ENCODE measurements at regions not wholly inside any gene's neighbourhood (a gene's known extent, or its start where the extent isn't known, plus 50 kb on each side); places are given as distances from the start of the nearest gene placed in this dataset.
"Not testable (repeated sequence)": the region's sequence is repeated elsewhere in the genome, so short reads cannot be mapped to it uniquely, and the experiment has no call there.

GRCh38 chr9:67708109-67708508, 150.6 kb upstream of the ANKRD20A1 start:
- not testable (repeated sequence) for H3K9me3 ChIP-seq (ENCODE audit: control insufficient read depth, low read length); H3K27me3 ChIP-seq (replicated peaks; ENCODE audit: control insufficient read depth, insufficient read depth, low read length); H3K4me3 ChIP-seq (ENCODE audit: low read length); DNase-seq (ENCODE audit: low read depth); H3K36me3 ChIP-seq (ENCODE audit: control insufficient read depth, insufficient read depth, low read length, severe bottlenecking); H3K9ac ChIP-seq (ENCODE audit: low read length); H3K4me1 ChIP-seq (ENCODE audit: control insufficient read depth, insufficient read depth, low read length)

DNA sequence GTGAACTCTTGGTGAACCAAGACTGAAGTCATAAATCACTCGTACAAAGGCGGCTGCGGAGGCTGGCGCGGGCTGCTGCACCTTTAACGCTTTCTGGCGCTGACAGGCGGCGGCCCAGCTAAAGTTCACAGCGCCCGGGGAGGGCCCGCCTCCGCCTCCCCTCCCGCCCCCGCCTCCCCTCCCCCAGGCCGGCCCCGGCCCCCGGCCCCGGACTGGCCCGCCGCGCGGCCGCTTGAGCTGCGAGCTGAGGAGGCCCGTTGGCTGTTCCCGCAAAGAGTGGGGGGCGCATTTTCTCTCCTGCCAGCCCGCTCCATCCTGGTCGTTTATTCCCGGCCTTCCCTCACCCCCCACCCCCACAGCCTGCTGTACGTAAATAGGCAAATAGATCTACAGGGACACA, 147.3 kb upstream of the ANKRD20A1 start:
- H3K27me3 ChIP-seq (replicated peaks; ENCODE audit: control insufficient read depth, insufficient read depth, low read length); H3K36me3 ChIP-seq (ENCODE audit: control insufficient read depth, insufficient read depth, low read length, severe bottlenecking); DNase-seq (ENCODE audit: low read depth): not testable (repeated sequence)

DNA sequence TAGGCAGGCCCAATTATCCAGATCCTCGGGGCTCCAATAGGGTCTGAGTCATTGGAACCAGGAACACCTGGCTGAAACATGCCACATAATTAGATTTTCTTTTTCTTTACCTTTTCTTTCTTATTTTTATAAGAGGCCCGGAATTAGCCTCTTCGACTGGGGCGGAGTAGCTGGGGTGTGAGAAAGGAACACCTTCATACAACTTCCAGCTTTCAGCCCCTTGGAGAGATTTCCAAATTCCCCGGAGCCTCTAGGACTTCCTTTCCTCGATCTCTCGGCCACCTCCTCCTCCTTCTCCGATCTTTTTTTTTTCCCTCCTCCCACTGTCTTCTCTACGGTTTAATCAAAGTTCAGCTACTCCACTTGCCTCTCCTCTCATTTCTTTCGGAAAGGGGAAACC, 146.8 kb upstream of the ANKRD20A1 start:
- DNase-seq (ENCODE audit: low read depth); H3K4me3 ChIP-seq (ENCODE audit: low read length); H3K9me3 ChIP-seq (ENCODE audit: control insufficient read depth, low read length); H3K9ac ChIP-seq (ENCODE audit: low read length); H3K27me3 ChIP-seq (replicated peaks; ENCODE audit: control insufficient read depth, insufficient read depth, low read length); H3K36me3 ChIP-seq (ENCODE audit: control insufficient read depth, insufficient read depth, low read length, severe bottlenecking); H3K4me1 ChIP-seq (ENCODE audit: control insufficient read depth, insufficient read depth, low read length): not testable (repeated sequence)

More for the DNA sequence above, 147.3 kb upstream of the ANKRD20A1 start:
- not testable (repeated sequence) for H3K4me1 ChIP-seq (ENCODE audit: control insufficient read depth, insufficient read depth, low read length); H3K9me3 ChIP-seq (ENCODE audit: control insufficient read depth, low read length); H3K4me3 ChIP-seq (ENCODE audit: low read length); H3K9ac ChIP-seq (ENCODE audit: low read length)

DNA sequence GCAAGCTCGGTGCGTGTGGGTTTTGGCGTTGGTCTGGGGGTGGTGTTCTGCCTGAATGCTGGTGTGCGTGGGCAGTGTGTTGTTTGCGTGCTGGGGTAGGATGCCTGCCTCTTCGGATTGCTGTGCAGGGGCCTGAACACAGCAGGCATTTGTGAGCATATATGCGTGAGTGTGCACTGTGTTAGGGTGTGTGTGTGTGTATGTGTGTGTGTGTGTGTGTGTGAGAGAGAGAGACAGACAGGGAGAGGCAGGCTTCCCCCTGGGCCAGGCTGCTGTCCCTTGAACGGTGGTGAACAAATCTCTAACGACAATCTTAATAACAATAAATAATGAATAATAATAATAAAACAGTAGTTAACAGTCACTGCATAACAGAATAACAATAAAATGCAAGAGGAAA, 145.8 kb upstream of the ANKRD20A1 start:
- H3K9ac ChIP-seq (ENCODE audit: low read length); H3K36me3 ChIP-seq (ENCODE audit: control insufficient read depth, insufficient read depth, low read length, severe bottlenecking); H3K27me3 ChIP-seq (replicated peaks; ENCODE audit: control insufficient read depth, insufficient read depth, low read length); H3K4me1 ChIP-seq (ENCODE audit: control insufficient read depth, insufficient read depth, low read length); H3K9me3 ChIP-seq (ENCODE audit: control insufficient read depth, low read length); DNase-seq (ENCODE audit: low read depth); H3K4me3 ChIP-seq (ENCODE audit: low read length): not testable (repeated sequence)

GRCh38 chr9:67717830-67718388, 140.8 kb upstream of the ANKRD20A1 start:
- DNase-seq (ENCODE audit: low read depth); H3K4me3 ChIP-seq (ENCODE audit: low read length); H3K9ac ChIP-seq (ENCODE audit: low read length); H3K9me3 ChIP-seq (ENCODE audit: control insufficient read depth, low read length); H3K4me1 ChIP-seq (ENCODE audit: control insufficient read depth, insufficient read depth, low read length); H3K36me3 ChIP-seq (ENCODE audit: control insufficient read depth, insufficient read depth, low read length, severe bottlenecking); H3K27me3 ChIP-seq (replicated peaks; ENCODE audit: control insufficient read depth, insufficient read depth, low read length): not testable (repeated sequence)

- not testable (repeated sequence) for H3K9me3 ChIP-seq (ENCODE audit: control insufficient read depth, low read length); H3K9ac ChIP-seq (ENCODE audit: low read length); H3K4me1 ChIP-seq (ENCODE audit: control insufficient read depth, insufficient read depth, low read length); H3K36me3 ChIP-seq (ENCODE audit: control insufficient read depth, insufficient read depth, low read length, severe bottlenecking); H3K4me3 ChIP-seq (ENCODE audit: low read length); DNase-seq (ENCODE audit: low read depth); H3K27me3 ChIP-seq (replicated peaks; ENCODE audit: control insufficient read depth, insufficient read depth, low read length)
Measured at GRCh38 chr9:67720491-67720890, 138.2 kb upstream of the ANKRD20A1 start.

GRCh38 chr9:67722460-67723090, 136.2 kb upstream of the ANKRD20A1 start:
- not testable (repeated sequence) for H3K4me1 ChIP-seq (ENCODE audit: control insufficient read depth, insufficient read depth, low read length); H3K4me3 ChIP-seq (ENCODE audit: low read length); H3K27me3 ChIP-seq (replicated peaks; ENCODE audit: control insufficient read depth, insufficient read depth, low read length); H3K9me3 ChIP-seq (ENCODE audit: control insufficient read depth, low read length); H3K36me3 ChIP-seq (ENCODE audit: control insufficient read depth, insufficient read depth, low read length, severe bottlenecking); DNase-seq (ENCODE audit: low read depth); H3K9ac ChIP-seq (ENCODE audit: low read length)

GRCh38 chr9:67723185-67723584, 135.5 kb upstream of the ANKRD20A1 start:
- H3K27me3 ChIP-seq (replicated peaks; ENCODE audit: control insufficient read depth, insufficient read depth, low read length); H3K9me3 ChIP-seq (ENCODE audit: control insufficient read depth, low read length); H3K4me1 ChIP-seq (ENCODE audit: control insufficient read depth, insufficient read depth, low read length); H3K36me3 ChIP-seq (ENCODE audit: control insufficient read depth, insufficient read depth, low read length, severe bottlenecking); DNase-seq (ENCODE audit: low read depth); H3K9ac ChIP-seq (ENCODE audit: low read length): not testable (repeated sequence)
- peak overlapping the region; percentile 66 for H3K4me3 ChIP-seq (ENCODE audit: low read length)

- not testable (repeated sequence) for H3K9me3 ChIP-seq (ENCODE audit: control insufficient read depth, low read length); H3K36me3 ChIP-seq (ENCODE audit: control insufficient read depth, insufficient read depth, low read length, severe bottlenecking); DNase-seq (ENCODE audit: low read depth); H3K4me3 ChIP-seq (ENCODE audit: low read length); H3K4me1 ChIP-seq (ENCODE audit: control insufficient read depth, insufficient read depth, low read length); H3K27me3 ChIP-seq (replicated peaks; ENCODE audit: control insufficient read depth, insufficient read depth, low read length); H3K9ac ChIP-seq (ENCODE audit: low read length)
Measured at GRCh38 chr9:67724885-67725284, 133.8 kb upstream of the ANKRD20A1 start.

DNA sequence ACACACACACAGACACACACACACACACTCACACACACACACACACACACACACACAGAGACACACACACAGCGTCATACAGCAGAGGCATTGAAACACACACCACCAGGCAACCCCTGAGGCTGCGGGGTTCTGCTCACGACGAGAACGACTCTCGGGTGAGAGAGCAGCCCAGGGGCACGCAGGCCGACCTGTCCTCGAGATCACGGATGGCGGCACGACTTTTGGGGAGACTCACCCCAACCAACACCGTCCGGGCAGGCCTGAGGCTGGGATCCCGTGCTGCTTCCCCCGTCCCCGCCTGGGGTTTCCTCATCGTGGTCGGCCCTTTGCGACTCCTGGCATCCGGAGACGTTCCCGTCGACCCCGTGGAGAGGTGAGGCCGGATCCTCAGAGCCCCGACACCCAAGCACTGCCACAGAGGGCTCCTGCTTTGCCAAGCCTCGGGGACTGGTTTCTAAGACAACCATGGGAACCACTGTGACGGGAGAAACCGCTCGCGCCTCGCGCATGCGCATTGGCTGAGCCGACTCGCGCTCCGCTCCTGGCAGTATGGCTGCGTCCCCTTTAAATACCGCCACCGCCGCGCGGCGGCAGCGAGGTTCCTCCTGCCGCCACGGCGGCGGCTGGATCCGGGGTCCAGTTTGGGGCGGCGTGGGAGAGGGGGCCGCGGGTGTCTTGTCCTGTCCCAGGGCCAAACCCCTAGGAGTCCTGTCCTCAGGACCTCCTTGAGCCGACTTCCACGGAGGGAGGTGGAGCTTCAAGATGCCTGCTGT, 132.3 kb upstream of the ANKRD20A1 start:
- DNase-seq (ENCODE audit: low read depth); H3K9me3 ChIP-seq (ENCODE audit: control insufficient read depth, low read length); H3K36me3 ChIP-seq (ENCODE audit: control insufficient read depth, insufficient read depth, low read length, severe bottlenecking); H3K9ac ChIP-seq (ENCODE audit: low read length); H3K4me1 ChIP-seq (ENCODE audit: control insufficient read depth, insufficient read depth, low read length); H3K4me3 ChIP-seq (ENCODE audit: low read length); H3K27me3 ChIP-seq (replicated peaks; ENCODE audit: control insufficient read depth, insufficient read depth, low read length): not testable (repeated sequence)

- H3K4me1 ChIP-seq (ENCODE audit: control insufficient read depth, insufficient read depth, low read length); H3K27me3 ChIP-seq (replicated peaks; ENCODE audit: control insufficient read depth, insufficient read depth, low read length); H3K9me3 ChIP-seq (ENCODE audit: control insufficient read depth, low read length); H3K9ac ChIP-seq (ENCODE audit: low read length); H3K36me3 ChIP-seq (ENCODE audit: control insufficient read depth, insufficient read depth, low read length, severe bottlenecking); H3K4me3 ChIP-seq (ENCODE audit: low read length); DNase-seq (ENCODE audit: low read depth): not testable (repeated sequence)
Measured at GRCh38 chr9:67763133-67763532, 95.6 kb upstream of the ANKRD20A1 start.

All from adipocyte (in vitro differentiated cells).